ENCODE measurements at regions not wholly inside any gene's neighbourhood (a gene's known extent, or its start where the extent isn't known, plus 50 kb on each side); places are given as distances from the start of the nearest gene placed in this dataset.

- no peak overlapping the region for H2AFZ ChIP-seq (replicated peaks; ENCODE audit: low read length, poor library complexity)
- H2BK15ac ChIP-seq (ENCODE audit: low read depth, low read length) = no peak overlapping the region
- H4K20me1 ChIP-seq (ENCODE audit: insufficient read depth, low read length) = no peaks in the 10 kb centered on the region
- H3K18ac ChIP-seq (ENCODE audit: low read depth, low read length) = no peak overlapping the region
- no peaks in the 10 kb centered on the region for H3K79me1 ChIP-seq (ENCODE audit: low read depth in 1 of 2, low read length in 2 of 2)
- H3K14ac ChIP-seq (replicated peaks; ENCODE audit: low read depth, low read length) = no peak overlapping the region
- no peak overlapping the region for H3K23ac ChIP-seq (ENCODE audit: low read depth, low read length)
- BruUV-seq (replicated peaks) = no TSS peak
- DNase-seq (no peak), ATAC-seq (ENCODE audit: low read depth) (no peak)
- POLR2A ChIA-PET (ENCODE audit: unreplicated experiment) = no interaction called here
- no peaks in the 10 kb centered on the region for H3K27me3 ChIP-seq (ENCODE audit: control insufficient read depth, insufficient read depth, low read length)
- H3K36me3 ChIP-seq (ENCODE audit: control insufficient read depth, insufficient read depth, low read length) = no peaks in the 10 kb centered on the region
- no peak overlapping the region for H2BK5ac ChIP-seq (ENCODE audit: low read depth, low read length, poor library complexity, severe bottlenecking)
- no peak overlapping the region for H2BK120ac ChIP-seq (ENCODE audit: low read depth, low read length)
- intact Hi-C loops (cut with micrococcal nuclease) = no loop called here
- H3K56ac ChIP-seq (ENCODE audit: extremely low read depth, insufficient read depth, low read length) = no peak overlapping the region
- H4K8ac ChIP-seq (ENCODE audit: low read depth in 2 of 2, low read length in 2 of 2) = no peak overlapping the region
- no peak overlapping the region for H2AK5ac ChIP-seq (ENCODE audit: low read depth, low read length)
- H3K9me3 ChIP-seq (ENCODE audit: control insufficient read depth, insufficient read depth, low read length) = peaks cover 40% of the 10 kb centered on the region
- no peak overlapping the region for H3K27ac ChIP-seq (ENCODE audit: insufficient read depth, low read length)
- H2BK20ac ChIP-seq (ENCODE audit: low read depth, low read length) = no peak overlapping the region
- H3K4ac ChIP-seq (ENCODE audit: low read depth, low read length) = no peak overlapping the region
- dilution Hi-C loops (cut with HindIII; ENCODE audit: low sequenced_read_pairs, unreplicated experiment) = no loop called here
- CTCF ChIA-PET = no interaction called here
- H3K9ac ChIP-seq (ENCODE audit: low read depth, low read length) = no peak overlapping the region
- H4K5ac ChIP-seq (ENCODE audit: low read depth, low read length) = no peak overlapping the region
- in situ Hi-C loops (cut with MboI; ENCODE audit: low sequenced_read_pairs) = no loop called here
- WGBS, 2 experiments (ENCODE audit: extremely low coverage in 2 of 2, insufficient read length in 1 of 2) = 66% methylated on average over 8 of the region's 15 CpGs; no CpG with 5 or more reads in 1 of the 2 experiments
- no peaks in the 10 kb centered on the region for H3K4me1 ChIP-seq (ENCODE audit: control insufficient read depth, insufficient read depth, low read length)
- no peak for TF ChIP-seq CTCF (conservative IDR thresholded peaks at IDR 0.05; ENCODE audit: low read depth, low read length)
- no peak overlapping the region for H4K91ac ChIP-seq (ENCODE audit: insufficient read depth, low read depth, low read length)
- no peaks in the 10 kb centered on the region for H3K9me1 ChIP-seq (ENCODE audit: insufficient read depth, low read length)
- H3K4me2 ChIP-seq (ENCODE audit: low read depth, low read length) = no peak overlapping the region
- no peak overlapping the region for H3K4me3 ChIP-seq (ENCODE audit: insufficient read depth, low read depth, low read length)
- no peak overlapping the region for H2AK9ac ChIP-seq (replicated peaks; ENCODE audit: low read depth, low read length, poor library complexity)
These were observed 96.3 kb upstream of the AFDN start for GRCh38 chr6:167730441-167730840.

All from IMR-90 (cell line).